Prostate gland (tissue), 2 donors: ENCODE measurements at regions not wholly inside any gene's neighbourhood (a gene's known extent, or its start where the extent isn't known, plus 50 kb on each side); places are given as distances from the start of the nearest gene placed in this dataset.

Experiments used
- DNase-seq: peaks from one replicate; pipeline ENCODE4 v3.0.0-alpha.2; 2019; ENCODE audit warnings: low spot score
- H3K27ac ChIP-seq, 2 donors: fragments of 200-600 bp; sonication (generic); 2 replicates each; pipeline ENCODE4 v1.5.1; 2017 to 2019
- H3K27me3 ChIP-seq: fragments of 200-600 bp; sonication (generic); replicated peaks from 2 replicates; pipeline ENCODE4 v1.5.1; 2019; ENCODE audit not compliant: insufficient read depth
- H3K36me3 ChIP-seq, 2 donors: fragments of 200-600 bp; sonication (generic); 1 replicate in 1 of 2; 2 replicates in 1 of 2; pipeline versions ENCODE4 v1.5.1 to v1.8.1; 2017 to 2019
- H3K4me1 ChIP-seq: fragments of 200-600 bp; sonication (generic); replicated peaks from 2 replicates; pipeline ENCODE4 v1.5.1; 2019
- H3K4me3 ChIP-seq, 2 donors: fragments of 200-600 bp; sonication (generic); 2 replicates each; pipeline ENCODE4 v1.5.1; 2017 to 2019
- H3K9me3 ChIP-seq: fragments of 200-600 bp; sonication (generic); 2 replicates; pipeline ENCODE4 v1.5.1; 2017
- CTCF ChIP-seq, 4 experiments: fragments of 200-600 bp in 2 of 4; fragments of 450-650 bp in 2 of 4; sonication (generic) in 2 of 4; IDR thresholded peaks; 1 replicate in 3 of 4; 2 replicates in 1 of 4; pipeline ENCODE4 v1.5.1; 2016 to 2019; ENCODE audit warnings: antibody characterized with exemption in 4 of 4, mild to moderate bottlenecking in 2 of 4, moderate library complexity in 2 of 4
- POLR2A ChIP-seq: fragments of 450-650 bp; IDR thresholded peaks from one replicate; pipeline ENCODE4 v1.6.1; 2016; ENCODE audit warnings: antibody characterized with exemption, mild to moderate bottlenecking
- POLR2AphosphoS5 ChIP-seq: sonication (generic); formaldehyde crosslinking; IDR thresholded peaks from one replicate; pipeline ENCODE4 v1.6.1; 2017; ENCODE audit warnings: antibody characterized with exemption
- WGBS: methylation state at CpG from one replicate; pipeline ENCODE4 v1.1.5; 2018; 5-methylcytosine and 5-hydroxymethylcytosine counted together
- intact Hi-C: fragments of 100-400 bp; cut with DNase I; formaldehyde crosslinking; loops from one replicate; pipeline ENCODE4 v1.14.2; 2022

- no peaks in the 10 kb centered on the region for H3K36me3 ChIP-seq
- no peak overlapping the region for H3K27ac ChIP-seq
- no peaks in the 10 kb centered on the region for H3K9me3 ChIP-seq
- H3K4me1 ChIP-seq = no peaks in the 10 kb centered on the region
- no peak overlapping the region for H3K4me3 ChIP-seq
- WGBS = 65% methylated on average over 3 of the region's 3 CpGs
- intact Hi-C loops = no loop called here
- DNase-seq = no peak
- TF ChIP-seq POLR2AphosphoS5 = no peak
- TF ChIP-seq POLR2A = no peak
- TF ChIP-seq CTCF (IDR thresholded peaks at IDR 0.05) = no peak
- no peaks in the 10 kb centered on the region for H3K27me3 ChIP-seq
Measured at GRCh38 chr7:13603661-13604060, 385.8 kb downstream of the ETV1 start.

- Histone ChIP-seq H3K27me3 (no peaks in the 10 kb centered on the region), H3K4me1 (no peaks in the 10 kb centered on the region), H3K27ac (no peak overlapping the region), H3K9me3 (no peaks in the 10 kb centered on the region), H3K4me3 (no peak overlapping the region), H3K36me3 (no peaks in the 10 kb centered on the region)
- no peak for TF ChIP-seq POLR2AphosphoS5
- TF ChIP-seq CTCF (IDR thresholded peaks at IDR 0.05) = no peak
- TF ChIP-seq POLR2A = no peak
- 95% methylated on average over 2 of the region's 2 CpGs for WGBS
- DNase-seq = no peak
- intact Hi-C loops = no loop called here
Measured at GRCh38 chr7:13604178-13604577, 385.3 kb downstream of the ETV1 start.

- DNase-seq = no peak
- Histone ChIP-seq H3K9me3 (no peaks in the 10 kb centered on the region), H3K4me1 (no peaks in the 10 kb centered on the region), H3K36me3 (no peaks in the 10 kb centered on the region), H3K27me3 (no peaks in the 10 kb centered on the region), H3K27ac (no peak overlapping the region), H3K4me3 (no peak overlapping the region)
- intact Hi-C loops = no loop called here
- TF ChIP-seq CTCF (IDR thresholded peaks at IDR 0.05) (no peak), POLR2AphosphoS5 (no peak), POLR2A (no peak)
Measured at GRCh38 chr7:13610372-13610771, 379.1 kb downstream of the ETV1 start.

GRCh38 chr7:13615679-13616078 is 373.8 kb downstream of the ETV1 start:
- Histone ChIP-seq H3K27ac (no peak overlapping the region), H3K4me3 (no peak overlapping the region), H3K36me3 (no peaks in the 10 kb centered on the region), H3K27me3 (no peaks in the 10 kb centered on the region), H3K4me1 (no peaks in the 10 kb centered on the region), H3K9me3 (no peaks in the 10 kb centered on the region)
- intact Hi-C loops = no loop called here
- no peak for DNase-seq
- TF ChIP-seq CTCF (IDR thresholded peaks at IDR 0.05) (no peak), POLR2A (no peak), POLR2AphosphoS5 (no peak)
- WGBS = 93% methylated on average over 1 of the region's 1 CpG

GRCh38 chr7:13627455-13627854 is 362.0 kb downstream of the ETV1 start:
- WGBS = 89% methylated on average over 2 of the region's 2 CpGs
- H3K27me3 ChIP-seq = no peaks in the 10 kb centered on the region
- intact Hi-C loops = no loop called here
- no peaks in the 10 kb centered on the region for H3K36me3 ChIP-seq
- no peak overlapping the region for H3K27ac ChIP-seq
- no peaks in the 10 kb centered on the region for H3K9me3 ChIP-seq
- no peak for TF ChIP-seq POLR2AphosphoS5
- TF ChIP-seq CTCF (IDR thresholded peaks at IDR 0.05) = no peak
- no peak for TF ChIP-seq POLR2A
- H3K4me3 ChIP-seq = no peak overlapping the region
- no peak for DNase-seq
- no peaks in the 10 kb centered on the region for H3K4me1 ChIP-seq
